ACC112 (cell line): ENCODE measurements at regions not wholly inside any gene's neighbourhood (a gene's known extent, or its start where the extent isn't known, plus 50 kb on each side); places are given as distances from the start of the nearest gene placed in this dataset.
"Not testable (repeated sequence)": the region's sequence is repeated elsewhere in the genome, so short reads cannot be mapped to it uniquely, and the experiment has no call there.

ENCODE experiments used
- H2AFZ ChIP-seq: fragments of 200-600 bp; sonication (generic); one replicate; pipeline ENCODE4 v1.6.0; 2017; ENCODE audit warnings: antibody characterized with exemption, low read length; ENCODE audit not compliant: unreplicated experiment
- H3K27ac ChIP-seq: fragments of 200-600 bp; sonication (generic); 2 replicates; pipeline ENCODE4 v1.5.1; 2014; ENCODE audit warnings: low read depth, mild to moderate bottlenecking, antibody characterized with exemption, low read length, moderate library complexity
- H3K27me3 ChIP-seq: fragments of 200-600 bp; sonication (generic); 2 replicates; pipeline ENCODE4 v1.6.1; 2014; ENCODE audit warnings: mild to moderate bottlenecking, antibody characterized with exemption, low read length, moderate library complexity, mixed read lengths; ENCODE audit not compliant: insufficient read depth
- H3K36me3 ChIP-seq: fragments of 200-600 bp; sonication (generic); 2 replicates; pipeline ENCODE4 v1.6.1; 2016; ENCODE audit warnings: mild to moderate bottlenecking, antibody characterized with exemption, low read length, moderate library complexity, mixed read lengths; ENCODE audit not compliant: insufficient read depth
- H3K4me1 ChIP-seq: fragments of 200-600 bp; sonication (generic); one replicate; pipeline ENCODE4 v1.6.1; 2016; ENCODE audit warnings: low read length, mixed read lengths; ENCODE audit not compliant: insufficient read depth, unreplicated experiment, control insufficient read depth
- H3K4me3 ChIP-seq: fragments of 200-600 bp; sonication (generic); 2 replicates; pipeline ENCODE4 v1.5.1; 2014; ENCODE audit warnings: mild to moderate bottlenecking, low read depth, low read length
- H3K79me2 ChIP-seq: fragments of 200-600 bp; sonication (generic); one replicate; pipeline ENCODE4 v1.6.0; 2016; ENCODE audit warnings: low read length; ENCODE audit not compliant: control insufficient read depth, unreplicated experiment, insufficient read depth

GRCh38 chr11:134503596-134503995 lies 91.6 kb upstream of the B3GAT1 start:
- no peak overlapping the region for H3K27ac ChIP-seq
- no peaks in the 10 kb centered on the region for H3K27me3 ChIP-seq
- H3K36me3 ChIP-seq: no peaks in the 10 kb centered on the region
- H3K79me2 ChIP-seq: no peaks in the 10 kb centered on the region
- no peaks in the 10 kb centered on the region for H3K4me1 ChIP-seq
- H3K4me3 ChIP-seq: no peak overlapping the region
- no peak overlapping the region for H2AFZ ChIP-seq

GRCh38 chr11:134503100-134503499 lies 91.1 kb upstream of the B3GAT1 start:
- Histone ChIP-seq H3K4me3 (no peak overlapping the region), H3K27me3 (no peaks in the 10 kb centered on the region), H3K36me3 (no peaks in the 10 kb centered on the region), H3K79me2 (no peaks in the 10 kb centered on the region), H2AFZ (no peak overlapping the region), H3K27ac (no peak overlapping the region), H3K4me1 (no peaks in the 10 kb centered on the region)

GRCh38 chr11:134502153-134502550 lies 90.1 kb upstream of the B3GAT1 start:
- no peaks in the 10 kb centered on the region for H3K4me1 ChIP-seq
- no peak overlapping the region for H3K27ac ChIP-seq
- no peaks in the 10 kb centered on the region for H3K79me2 ChIP-seq
- H3K27me3 ChIP-seq: no peaks in the 10 kb centered on the region
- no peak overlapping the region for H3K4me3 ChIP-seq
- H3K36me3 ChIP-seq: no peaks in the 10 kb centered on the region
- H2AFZ ChIP-seq: no peak overlapping the region

- no peak overlapping the region for H2AFZ ChIP-seq
Observed at GRCh38 chr11:134501406-134502152, 89.5 kb upstream of the B3GAT1 start.

GRCh38 chr11:134500621-134501020 lies 88.6 kb upstream of the B3GAT1 start:
- no peak overlapping the region for H2AFZ ChIP-seq

More at GRCh38 chr11:134501406-134502152, 89.5 kb upstream of the B3GAT1 start:
- Histone ChIP-seq H3K27me3 (no peaks in the 10 kb centered on the region), H3K79me2 (no peaks in the 10 kb centered on the region), H3K4me1 (no peaks in the 10 kb centered on the region), H3K27ac (no peak overlapping the region), H3K4me3 (no peak overlapping the region), H3K36me3 (no peaks in the 10 kb centered on the region)

GRCh38 chr11:134499990-134500389 lies 87.9 kb upstream of the B3GAT1 start:
- Histone ChIP-seq H3K27me3 (no peaks in the 10 kb centered on the region), H3K4me1 (no peaks in the 10 kb centered on the region), H3K4me3 (no peak overlapping the region), H3K27ac (no peak overlapping the region), H3K36me3 (no peaks in the 10 kb centered on the region), H3K79me2 (no peaks in the 10 kb centered on the region), H2AFZ (no peak overlapping the region)

More at GRCh38 chr11:134500621-134501020, 88.6 kb upstream of the B3GAT1 start:
- no peaks in the 10 kb centered on the region for H3K36me3 ChIP-seq
- no peaks in the 10 kb centered on the region for H3K27me3 ChIP-seq
- no peaks in the 10 kb centered on the region for H3K79me2 ChIP-seq
- H3K27ac ChIP-seq: no peak overlapping the region
- H3K4me3 ChIP-seq: no peak overlapping the region
- H3K4me1 ChIP-seq: no peaks in the 10 kb centered on the region

- Histone ChIP-seq H3K4me3 (no peak overlapping the region), H3K27me3 (no peaks in the 10 kb centered on the region), H3K36me3 (no peaks in the 10 kb centered on the region), H2AFZ (no peak overlapping the region), H3K79me2 (no peaks in the 10 kb centered on the region), H3K4me1 (no peaks in the 10 kb centered on the region), H3K27ac (no peak overlapping the region)
Observed at GRCh38 chr11:134498326-134499139, 86.5 kb upstream of the B3GAT1 start.

GRCh38 chr11:134497586-134497985 lies 85.5 kb upstream of the B3GAT1 start:
- Histone ChIP-seq H2AFZ (no peak overlapping the region), H3K36me3 (no peaks in the 10 kb centered on the region), H3K27ac (no peak overlapping the region), H3K79me2 (no peaks in the 10 kb centered on the region), H3K27me3 (no peaks in the 10 kb centered on the region), H3K4me1 (no peaks in the 10 kb centered on the region), H3K4me3 (no peak overlapping the region)

GRCh38 chr11:134496058-134496457 lies 84.0 kb upstream of the B3GAT1 start:
- not testable (repeated sequence) for H3K27ac ChIP-seq, H3K36me3 ChIP-seq, H3K79me2 ChIP-seq, H2AFZ ChIP-seq, H3K4me1 ChIP-seq, H3K27me3 ChIP-seq, H3K4me3 ChIP-seq

- H2AFZ ChIP-seq, H3K36me3 ChIP-seq, H3K79me2 ChIP-seq, H3K27ac ChIP-seq, H3K4me1 ChIP-seq, H3K4me3 ChIP-seq, H3K27me3 ChIP-seq: not testable (repeated sequence)
Observed at GRCh38 chr11:134494395-134494794, 82.4 kb upstream of the B3GAT1 start.

GRCh38 chr11:134492411-134492810 lies 80.4 kb upstream of the B3GAT1 start:
- not testable (repeated sequence) for H3K4me3 ChIP-seq, H3K4me1 ChIP-seq, H3K79me2 ChIP-seq, H3K27me3 ChIP-seq, H2AFZ ChIP-seq, H3K36me3 ChIP-seq, H3K27ac ChIP-seq
